ENCODE measurements at regions not wholly inside any gene's neighbourhood (a gene's known extent, or its start where the extent isn't known, plus 50 kb on each side); places are given as distances from the start of the nearest gene placed in this dataset.

DNA sequence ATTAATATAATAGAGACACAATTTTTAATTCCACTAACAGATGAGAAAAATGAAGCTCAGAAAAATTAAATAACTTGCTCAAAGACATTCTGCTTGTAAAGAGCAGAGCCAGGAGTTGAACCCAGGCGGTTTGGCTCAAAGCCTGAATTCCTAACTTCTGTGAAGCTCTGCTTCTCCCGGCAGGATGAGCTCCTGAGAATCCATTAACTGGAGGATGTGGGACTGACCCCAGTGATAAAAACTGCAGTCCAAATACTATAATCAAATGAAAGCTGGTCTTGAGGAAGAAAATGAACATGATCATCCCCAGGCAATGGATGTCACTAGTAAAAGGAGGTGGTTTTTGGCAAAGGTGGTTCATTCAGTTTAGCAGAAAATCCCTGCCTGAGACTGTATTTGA is 898.2 kb downstream of the CCSER2 start:
- H3K36me3 ChIP-seq (ENCODE audit: control insufficient read depth in 2 of 3, insufficient read depth in 3 of 3, low read length in 3 of 3): no peaks in the 10 kb centered on the region
- H3K9me3 ChIP-seq (ENCODE audit: control insufficient read depth in 2 of 3, insufficient read depth in 1 of 3, low read length in 3 of 3): no peaks in the 10 kb centered on the region
- no peak for FAIRE-seq
- no peak overlapping the region for H3K4me3 ChIP-seq (ENCODE audit: low read length in 3 of 3)
- TF ChIP-seq, protein P1, sequence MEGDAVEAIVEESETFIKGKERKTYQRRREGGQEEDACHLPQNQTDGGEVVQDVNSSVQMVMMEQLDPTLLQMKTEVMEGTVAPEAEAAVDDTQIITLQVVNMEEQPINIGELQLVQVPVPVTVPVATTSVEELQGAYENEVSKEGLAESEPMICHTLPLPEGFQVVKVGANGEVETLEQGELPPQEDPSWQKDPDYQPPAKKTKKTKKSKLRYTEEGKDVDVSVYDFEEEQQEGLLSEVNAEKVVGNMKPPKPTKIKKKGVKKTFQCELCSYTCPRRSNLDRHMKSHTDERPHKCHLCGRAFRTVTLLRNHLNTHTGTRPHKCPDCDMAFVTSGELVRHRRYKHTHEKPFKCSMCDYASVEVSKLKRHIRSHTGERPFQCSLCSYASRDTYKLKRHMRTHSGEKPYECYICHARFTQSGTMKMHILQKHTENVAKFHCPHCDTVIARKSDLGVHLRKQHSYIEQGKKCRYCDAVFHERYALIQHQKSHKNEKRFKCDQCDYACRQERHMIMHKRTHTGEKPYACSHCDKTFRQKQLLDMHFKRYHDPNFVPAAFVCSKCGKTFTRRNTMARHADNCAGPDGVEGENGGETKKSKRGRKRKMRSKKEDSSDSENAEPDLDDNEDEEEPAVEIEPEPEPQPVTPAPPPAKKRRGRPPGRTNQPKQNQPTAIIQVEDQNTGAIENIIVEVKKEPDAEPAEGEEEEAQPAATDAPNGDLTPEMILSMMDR (IDR thresholded peaks at IDR 0.05; ENCODE audit: borderline replicate concordance, extremely low read depth, insufficient read depth): no peak
- intact Hi-C loops (cut with DNase I): no loop called here
- DNase-seq: no peak
- H3K27me3 ChIP-seq (ENCODE audit: control insufficient read depth, insufficient read depth, low read length): no peaks in the 10 kb centered on the region
- no peak overlapping the region for H3K9ac ChIP-seq (ENCODE audit: low read length in 3 of 3)
- peaks cover 0 to 2% (median 0%) of the 10 kb centered on the region in 3 donors for H3K4me1 ChIP-seq (ENCODE audit: control insufficient read depth in 2 of 3, insufficient read depth in 2 of 3, low read depth in 1 of 3, low read length in 3 of 3)
- no peak overlapping the region for H3K27ac ChIP-seq (ENCODE audit: low read depth in 2 of 2, low read length in 2 of 2)

DNA sequence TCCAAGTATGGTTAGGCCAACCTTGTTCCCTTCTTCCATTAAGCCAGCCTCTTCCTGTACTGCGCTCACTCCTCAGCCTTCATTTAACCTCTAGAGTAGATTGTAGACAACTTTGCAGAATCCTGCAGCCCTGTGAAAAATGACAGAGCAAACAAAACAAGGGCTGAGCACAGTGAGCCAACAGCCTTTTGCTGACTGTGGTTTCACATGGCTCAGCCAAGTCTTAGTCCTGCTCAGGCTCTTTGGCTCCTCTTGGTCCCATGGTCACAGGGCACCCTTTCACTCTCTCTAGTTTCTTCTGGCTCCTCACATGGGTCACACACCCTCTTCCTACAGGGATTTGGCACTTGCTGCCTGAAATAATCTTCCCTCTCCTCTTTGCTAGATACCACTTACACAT is 900.3 kb downstream of the CCSER2 start:
- TF ChIP-seq, protein P1 (IDR thresholded peaks at IDR 0.05; ENCODE audit: borderline replicate concordance, extremely low read depth, insufficient read depth): no peak
- H3K27ac ChIP-seq (ENCODE audit: low read depth in 2 of 2, low read length in 2 of 2): no peak overlapping the region
- H3K27me3 ChIP-seq (ENCODE audit: control insufficient read depth, insufficient read depth, low read length): no peaks in the 10 kb centered on the region
- no peaks in the 10 kb centered on the region for H3K9me3 ChIP-seq (ENCODE audit: control insufficient read depth in 2 of 3, insufficient read depth in 1 of 3, low read length in 3 of 3)
- DNase-seq (no peak), FAIRE-seq (no peak)
- H3K4me3 ChIP-seq (ENCODE audit: low read length in 3 of 3): no peak overlapping the region
- no peaks in the 10 kb centered on the region for H3K36me3 ChIP-seq (ENCODE audit: control insufficient read depth in 2 of 3, insufficient read depth in 3 of 3, low read length in 3 of 3)
- no peak overlapping the region for H3K9ac ChIP-seq (ENCODE audit: low read length in 3 of 3)
- H3K4me1 ChIP-seq (ENCODE audit: control insufficient read depth in 2 of 3, insufficient read depth in 2 of 3, low read depth in 1 of 3, low read length in 3 of 3): peaks cover 0 to 2% (median 0%) of the 10 kb centered on the region in 3 donors
- intact Hi-C loops (cut with DNase I): no loop called here

DNA sequence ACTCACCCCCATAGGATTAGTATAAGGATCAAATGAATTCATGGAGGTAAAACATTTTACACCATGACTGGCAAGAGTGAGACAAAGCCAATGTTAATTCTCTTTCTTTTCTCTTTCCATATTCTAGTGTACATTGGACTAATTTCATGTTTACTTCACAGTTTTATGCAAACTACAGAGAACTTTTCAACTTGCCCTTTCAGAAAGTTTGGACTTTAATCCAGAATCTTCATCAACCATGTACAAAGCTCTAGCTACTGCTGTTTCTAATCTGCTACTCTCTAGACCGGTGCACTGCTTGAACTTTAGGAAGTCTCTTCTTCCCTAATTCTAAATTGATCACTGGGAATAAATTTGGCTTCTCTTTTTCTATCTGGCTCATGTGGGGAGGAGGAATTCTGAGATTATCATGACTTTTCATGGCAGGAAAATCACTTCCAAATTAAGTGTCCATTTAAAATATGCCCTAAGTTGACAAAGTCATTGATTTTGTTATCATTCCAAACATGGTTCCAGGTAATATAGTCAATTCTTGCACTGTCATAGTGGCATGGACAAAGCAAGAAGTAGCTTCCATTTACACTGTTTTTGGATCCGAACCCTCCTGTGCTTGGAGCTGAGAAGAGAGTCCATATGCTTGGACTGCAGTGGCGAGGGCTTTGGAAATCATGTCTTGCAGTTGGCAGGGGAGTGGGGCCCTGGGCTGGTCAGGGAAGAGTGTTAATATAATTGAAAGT is 903.3 kb downstream of the CCSER2 start:
- H3K9ac ChIP-seq (ENCODE audit: low read length in 3 of 3): no peak overlapping the region
- no peak overlapping the region for H3K27ac ChIP-seq (ENCODE audit: low read depth in 2 of 2, low read length in 2 of 2)
- H3K9me3 ChIP-seq (ENCODE audit: control insufficient read depth in 2 of 3, insufficient read depth in 1 of 3, low read length in 3 of 3): no peaks in the 10 kb centered on the region
- DNase-seq (no peak), FAIRE-seq (no peak)
- TF ChIP-seq, protein P1 (IDR thresholded peaks at IDR 0.05; ENCODE audit: borderline replicate concordance, extremely low read depth, insufficient read depth): no peak
- intact Hi-C loops (cut with DNase I): no loop called here
- H3K27me3 ChIP-seq (ENCODE audit: control insufficient read depth, insufficient read depth, low read length): no peaks in the 10 kb centered on the region
- no peak overlapping the region for H3K4me3 ChIP-seq (ENCODE audit: low read length in 3 of 3)
- no peaks in the 10 kb centered on the region for H3K36me3 ChIP-seq (ENCODE audit: control insufficient read depth in 2 of 3, insufficient read depth in 3 of 3, low read length in 3 of 3)
- H3K4me1 ChIP-seq (ENCODE audit: control insufficient read depth in 2 of 3, insufficient read depth in 2 of 3, low read depth in 1 of 3, low read length in 3 of 3): no peaks in the 10 kb centered on the region

DNA sequence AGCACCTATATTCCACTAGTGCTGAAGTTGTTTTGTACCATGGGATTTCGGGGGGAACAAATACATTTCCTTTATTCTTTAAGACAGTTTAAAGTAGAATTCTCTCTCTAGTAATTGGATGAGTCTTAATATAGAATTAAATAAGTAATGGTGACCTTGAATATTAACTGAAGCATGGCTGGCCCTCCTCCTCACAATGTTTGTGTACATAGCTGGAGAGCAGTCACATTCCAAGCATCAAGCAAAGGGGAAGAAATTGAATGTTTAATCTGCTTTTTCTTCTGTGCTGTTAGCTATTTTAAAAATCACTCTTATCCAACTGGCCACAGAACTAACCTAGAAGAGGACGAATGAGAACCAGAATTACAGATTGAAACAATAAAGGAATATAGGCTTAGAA is 906.9 kb downstream of the CCSER2 start:
- no peaks in the 10 kb centered on the region for H3K27me3 ChIP-seq (ENCODE audit: control insufficient read depth, insufficient read depth, low read length)
- H3K27ac ChIP-seq (ENCODE audit: low read depth in 2 of 2, low read length in 2 of 2): no peak overlapping the region
- peak in 2 of 5 donors; percentile 19 to 49 for DNase-seq
- H3K4me1 ChIP-seq (ENCODE audit: control insufficient read depth in 2 of 3, insufficient read depth in 2 of 3, low read depth in 1 of 3, low read length in 3 of 3): no peaks in the 10 kb centered on the region
- H3K36me3 ChIP-seq (ENCODE audit: control insufficient read depth in 2 of 3, insufficient read depth in 3 of 3, low read length in 3 of 3): no peaks in the 10 kb centered on the region
- no peak overlapping the region for H3K9ac ChIP-seq (ENCODE audit: low read length in 3 of 3)
- no peak overlapping the region for H3K4me3 ChIP-seq (ENCODE audit: low read length in 3 of 3)
- FAIRE-seq: no peak
- intact Hi-C loops (cut with DNase I): no loop called here
- TF ChIP-seq, protein P1 (IDR thresholded peaks at IDR 0.05; ENCODE audit: borderline replicate concordance, extremely low read depth, insufficient read depth): no peak
- H3K9me3 ChIP-seq (ENCODE audit: control insufficient read depth in 2 of 3, insufficient read depth in 1 of 3, low read length in 3 of 3): no peaks in the 10 kb centered on the region

Data from kidney (tissue), 13 donors.